Activated CD4-positive, alpha-beta T cell treated with anti-CD3 and anti-CD28 coated beads for 24 hours (primary cell): ENCODE measurements at regions not wholly inside any gene's neighbourhood (a gene's known extent, or its start where the extent isn't known, plus 50 kb on each side); places are given as distances from the start of the nearest gene placed in this dataset.

Experiments used
- DNase-seq, 2 donors: peaks; one replicate each; pipeline ENCODE4 v3.0.0-alpha.2; 2020; ENCODE audit warnings: low read depth in 2 of 2

DNA sequence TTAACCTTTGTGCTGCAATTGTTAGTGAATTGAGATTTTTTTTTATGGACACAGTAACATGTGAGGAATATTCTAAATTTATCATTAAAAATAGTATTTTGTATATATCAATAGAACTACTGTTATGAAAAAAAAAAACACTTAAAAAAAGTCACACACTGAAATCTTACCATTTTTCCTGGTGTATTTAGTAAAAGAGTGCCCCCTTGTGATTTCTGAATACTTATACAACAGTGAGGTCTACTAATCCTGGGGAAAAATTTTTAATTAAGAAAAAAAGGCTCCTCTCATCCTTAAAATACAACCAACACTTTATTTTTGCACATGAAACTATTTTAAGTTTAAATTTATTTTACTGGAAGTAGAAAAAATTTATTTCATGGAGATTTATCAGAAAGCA, 56.4 kb upstream of the SPOCK3 start:
- no peak for DNase-seq

DNA sequence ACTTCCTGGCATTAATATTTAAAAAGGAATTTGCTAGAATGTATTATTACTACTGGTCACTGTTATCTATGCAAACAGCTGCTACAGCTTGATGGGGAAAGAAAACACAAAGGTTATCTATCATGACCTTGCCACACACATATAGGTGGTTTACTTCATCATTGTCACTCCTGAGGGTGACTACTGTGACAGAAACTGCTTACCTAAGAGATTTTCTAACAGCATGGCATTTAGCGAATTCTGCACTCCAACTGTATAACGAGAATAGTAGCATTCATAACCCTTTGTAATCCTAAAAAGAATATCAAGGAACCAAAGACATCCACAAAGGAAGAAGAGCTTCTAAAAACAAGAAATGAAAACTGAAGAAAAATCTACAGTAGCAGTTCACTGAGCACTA, 74.6 kb upstream of the SPOCK3 start:
- no peak for DNase-seq

DNA sequence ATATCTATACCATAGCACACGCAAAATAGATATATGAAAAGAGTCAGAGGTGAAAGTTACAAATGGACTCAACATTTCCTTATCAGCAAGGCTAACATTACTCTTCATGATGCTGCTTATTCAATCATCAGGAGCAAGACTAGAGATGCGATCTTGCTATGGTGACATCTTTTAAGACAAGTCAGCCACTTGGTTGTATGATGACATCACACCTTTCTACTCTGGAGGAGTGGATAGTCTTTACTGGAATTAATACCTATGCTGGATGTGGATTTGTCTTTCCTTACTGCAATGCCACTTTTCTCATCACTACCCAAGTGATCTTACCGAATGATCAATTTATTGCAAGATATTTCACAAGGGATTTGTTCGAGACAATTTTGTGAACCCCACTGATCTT, 87.0 kb upstream of the SPOCK3 start:
- DNase-seq, result no peak

DNA sequence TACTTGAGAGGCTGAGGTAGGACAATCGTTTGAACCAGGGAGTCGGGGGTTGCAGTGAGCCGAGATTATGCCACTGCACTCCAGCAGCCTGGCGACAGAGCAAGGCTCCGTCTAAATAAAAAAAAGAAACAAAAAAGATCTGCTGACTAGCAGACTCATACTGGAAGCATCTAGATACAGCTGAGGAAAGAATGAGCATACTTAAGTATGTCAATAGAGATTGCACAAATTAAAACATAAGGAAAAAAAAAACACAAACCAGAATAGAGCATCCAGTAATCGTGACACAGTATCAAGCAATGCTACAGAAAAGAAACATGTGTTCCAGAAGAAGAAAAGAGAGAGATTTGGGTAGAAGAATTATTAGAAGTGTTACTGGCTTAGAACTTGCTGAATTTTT, 105.5 kb upstream of the SPOCK3 start:
- DNase-seq, result no peak

DNA sequence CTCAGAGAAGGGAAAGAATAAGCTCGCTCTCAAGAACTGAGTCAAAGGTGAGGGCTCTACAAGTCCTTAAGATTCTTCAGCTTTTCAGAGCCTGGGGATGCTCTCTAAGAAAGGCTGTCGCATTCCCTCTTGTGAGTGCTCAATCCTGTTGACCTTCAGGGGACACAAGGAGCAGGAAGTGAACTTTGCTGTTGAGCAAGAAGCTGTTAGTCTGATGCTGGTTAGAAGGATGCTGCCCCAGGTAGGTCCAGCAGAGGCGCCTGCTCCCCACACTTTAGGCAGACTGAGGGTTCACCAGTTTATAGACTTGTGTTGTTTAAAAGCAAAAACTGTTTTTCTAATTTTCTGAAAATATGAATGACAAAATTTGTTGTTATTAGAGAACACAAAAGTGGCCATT, 125.4 kb upstream of the SPOCK3 start:
- DNase-seq, result no peak

DNA sequence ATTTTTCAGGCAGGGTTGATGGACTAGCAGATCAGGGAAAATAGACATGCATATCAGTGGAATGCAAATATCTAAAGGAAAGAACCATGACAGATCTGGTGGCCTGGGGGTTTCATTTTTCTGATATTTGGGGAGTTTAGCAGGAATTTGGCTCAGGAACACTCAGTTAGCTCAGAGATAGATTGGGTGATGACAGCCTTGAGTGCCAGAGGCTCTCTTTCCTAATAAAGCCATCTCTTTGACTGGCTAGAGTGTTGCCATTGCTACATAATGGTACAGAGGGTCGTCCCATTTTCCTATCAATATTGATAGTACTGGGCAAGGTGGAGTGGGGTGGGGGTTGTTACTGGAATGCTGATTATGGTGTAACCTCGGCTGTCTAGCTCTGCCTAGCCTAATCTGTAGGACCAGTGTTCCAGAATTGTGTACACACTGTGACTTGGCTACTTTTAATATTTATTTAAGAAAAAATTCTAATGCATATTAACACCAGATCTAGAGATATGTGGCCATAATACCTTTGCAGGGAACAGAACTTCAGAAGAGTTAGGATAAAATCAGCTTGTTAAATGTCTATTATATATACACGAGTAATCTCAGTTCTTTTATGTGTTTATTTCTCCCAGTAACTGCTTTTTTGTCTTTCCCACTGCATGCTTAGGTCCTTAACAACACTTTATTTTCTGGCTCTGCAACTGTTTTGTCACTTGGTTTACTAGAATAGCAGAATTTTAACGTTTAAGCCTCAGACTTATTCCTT, 145.0 kb upstream of the SPOCK3 start:
- no peak for DNase-seq

DNA sequence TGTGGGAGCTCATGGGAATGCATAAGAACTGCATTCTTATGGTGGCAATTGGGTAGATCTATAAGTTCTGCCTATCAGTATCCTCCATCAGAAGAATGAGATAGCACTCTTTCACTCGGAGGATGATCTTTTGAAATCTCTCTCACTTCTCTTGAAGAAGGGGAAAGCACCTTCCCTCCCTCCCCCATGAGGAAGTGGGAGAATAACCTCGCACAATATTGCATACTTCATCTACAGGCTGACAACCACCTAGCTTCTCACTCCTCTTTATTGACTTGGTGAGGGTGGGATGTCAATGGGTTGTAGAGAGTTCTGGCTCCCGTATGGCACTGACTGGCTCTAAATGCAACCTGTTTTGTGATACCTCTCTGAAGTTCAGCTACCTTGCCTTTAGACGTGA, 146.7 kb upstream of the SPOCK3 start:
- DNase-seq, result no peak

DNA sequence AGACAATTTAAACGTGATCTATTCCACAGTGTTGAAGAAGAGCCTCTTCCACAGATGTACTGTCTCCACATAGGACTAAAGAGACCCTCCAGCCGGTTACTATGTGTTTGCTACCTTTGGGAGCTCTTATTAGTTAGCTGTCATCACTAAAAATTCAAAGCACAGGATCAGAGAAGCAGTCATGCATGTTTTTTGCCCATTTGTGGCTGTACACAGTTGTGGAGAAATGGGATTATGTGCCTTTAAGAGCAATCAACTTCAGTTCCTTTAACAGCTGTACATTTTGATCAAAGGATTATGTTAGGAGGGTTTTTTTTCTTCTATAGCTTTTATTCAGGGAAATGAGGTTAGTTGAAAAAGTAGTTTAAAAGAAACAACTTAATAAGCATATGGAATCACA, 149.0 kb upstream of the SPOCK3 start:
- no peak for DNase-seq

DNA sequence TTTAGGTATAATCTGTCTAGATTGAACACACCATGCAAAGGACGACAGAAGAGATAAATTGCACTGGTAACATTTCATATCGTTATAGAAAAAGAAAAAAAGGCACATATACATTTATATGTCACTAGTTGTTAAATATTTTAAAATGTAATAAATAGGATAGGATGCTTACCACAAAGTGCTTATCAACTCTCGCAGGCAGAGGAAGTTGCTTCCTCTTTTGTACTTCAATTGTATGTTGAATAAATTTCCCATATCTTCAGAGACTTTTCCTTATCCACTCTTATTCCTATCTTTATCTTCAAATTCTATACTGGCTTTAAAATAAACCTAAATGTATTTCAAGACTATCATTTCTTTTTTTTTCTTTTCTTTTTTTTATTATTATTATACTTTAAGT, 163.3 kb upstream of the SPOCK3 start:
- no peak for DNase-seq

DNA sequence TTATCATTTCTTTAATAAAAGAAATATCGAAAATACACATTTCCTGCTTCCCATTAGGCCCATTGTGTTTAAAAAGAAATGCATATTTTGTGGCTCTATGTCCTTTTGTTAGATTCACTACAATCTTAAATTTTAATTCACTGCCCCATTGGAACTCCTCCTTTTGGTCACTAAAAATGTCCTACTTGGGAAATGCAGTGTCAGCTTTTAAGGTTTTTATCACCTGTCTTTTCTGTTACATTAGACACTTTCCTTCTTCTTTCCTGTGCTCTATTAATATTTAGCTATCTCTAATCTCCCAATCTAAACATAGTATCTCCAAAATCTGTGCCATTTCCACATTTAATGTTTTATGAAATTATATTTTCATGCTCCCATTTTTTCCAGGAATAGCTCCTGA, 164.9 kb upstream of the SPOCK3 start:
- no peak for DNase-seq

DNA sequence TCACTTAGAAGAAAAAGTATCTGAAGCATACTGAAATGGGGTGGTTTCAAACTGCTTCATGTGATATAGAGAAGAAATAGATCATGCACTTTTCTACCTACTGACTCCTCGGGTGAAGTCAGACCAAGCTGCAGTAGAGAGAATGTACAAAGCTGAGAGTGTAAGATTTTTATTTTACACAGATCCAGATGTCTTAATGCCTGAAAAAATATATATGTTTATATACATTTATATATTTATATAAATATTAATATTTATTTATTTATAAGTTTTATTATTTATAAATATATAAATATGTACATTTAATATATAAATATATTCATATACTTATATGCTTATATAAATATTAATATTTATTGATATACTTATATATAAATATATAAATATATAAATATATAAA, 171.9 kb upstream of the SPOCK3 start:
- no peak for DNase-seq

DNA sequence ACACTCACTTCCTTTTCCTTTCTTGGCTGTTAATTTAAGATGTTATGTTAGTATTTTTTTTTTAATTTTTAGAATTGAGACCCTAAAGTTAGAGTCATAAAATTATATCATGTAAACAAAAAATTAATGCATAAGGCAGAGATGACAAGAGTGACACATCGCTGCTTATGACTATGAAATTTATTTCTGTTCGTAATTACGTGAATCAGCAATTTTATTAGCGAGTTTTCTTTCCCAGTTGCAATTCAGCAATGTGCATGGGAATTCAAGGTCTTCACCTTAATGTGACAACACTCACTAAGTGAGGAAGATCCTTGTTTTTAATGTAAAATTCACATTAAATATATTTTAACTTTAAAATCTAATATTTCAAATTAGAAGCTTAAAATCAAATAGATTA, 181.2 kb upstream of the SPOCK3 start:
- no peak for DNase-seq

DNA sequence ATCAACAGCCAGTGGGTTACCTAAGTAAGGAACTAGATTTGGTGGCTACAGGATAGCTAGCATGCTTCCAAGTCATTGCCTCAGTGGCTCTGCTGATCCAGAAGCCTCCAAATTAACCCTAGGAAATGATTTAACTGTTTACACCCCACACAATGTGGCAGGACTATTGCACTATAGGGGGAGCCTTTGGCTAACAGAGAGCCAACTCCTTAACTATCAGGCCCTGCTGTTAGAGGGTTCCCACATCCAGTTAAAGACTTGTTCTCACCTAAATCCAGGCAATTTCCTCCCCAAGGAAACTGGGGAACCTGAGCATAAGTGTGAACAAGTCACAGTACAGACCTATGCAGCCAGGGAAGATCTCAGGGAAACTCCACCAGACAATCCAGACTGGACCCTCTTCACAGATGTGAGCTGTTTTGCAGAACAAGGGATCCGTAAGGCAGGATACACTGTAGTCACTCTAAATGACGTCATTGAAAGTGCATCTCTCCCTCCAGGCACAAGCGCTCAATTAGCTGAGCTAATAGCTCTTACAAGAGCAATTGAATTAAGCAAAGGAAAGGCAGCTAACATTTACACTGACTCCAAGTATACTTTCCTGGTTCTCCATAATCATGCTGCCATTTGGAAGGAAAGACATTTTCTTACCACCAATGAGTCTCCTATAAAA, 185.3 kb upstream of the SPOCK3 start:
- DNase-seq, result no peak

DNA sequence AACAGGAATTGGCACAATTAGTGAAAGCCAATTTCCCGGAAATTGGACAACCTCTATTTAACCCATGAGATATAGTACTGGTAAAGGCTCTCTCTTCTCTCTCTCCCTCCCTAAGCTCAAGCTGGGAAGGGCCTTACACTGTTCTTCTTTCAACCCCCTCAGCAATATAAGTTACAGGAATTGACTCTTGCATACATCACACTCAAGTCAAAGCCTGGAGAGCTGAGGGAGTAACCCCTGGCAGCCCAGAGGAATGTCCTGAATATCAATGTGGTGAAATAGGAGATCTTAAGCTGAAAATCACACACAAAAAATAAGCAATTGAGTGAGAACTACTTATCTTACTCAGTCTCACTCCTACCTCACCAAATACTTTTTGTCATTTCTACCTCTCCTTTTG, 186.9 kb upstream of the SPOCK3 start:
- no peak for DNase-seq

DNA sequence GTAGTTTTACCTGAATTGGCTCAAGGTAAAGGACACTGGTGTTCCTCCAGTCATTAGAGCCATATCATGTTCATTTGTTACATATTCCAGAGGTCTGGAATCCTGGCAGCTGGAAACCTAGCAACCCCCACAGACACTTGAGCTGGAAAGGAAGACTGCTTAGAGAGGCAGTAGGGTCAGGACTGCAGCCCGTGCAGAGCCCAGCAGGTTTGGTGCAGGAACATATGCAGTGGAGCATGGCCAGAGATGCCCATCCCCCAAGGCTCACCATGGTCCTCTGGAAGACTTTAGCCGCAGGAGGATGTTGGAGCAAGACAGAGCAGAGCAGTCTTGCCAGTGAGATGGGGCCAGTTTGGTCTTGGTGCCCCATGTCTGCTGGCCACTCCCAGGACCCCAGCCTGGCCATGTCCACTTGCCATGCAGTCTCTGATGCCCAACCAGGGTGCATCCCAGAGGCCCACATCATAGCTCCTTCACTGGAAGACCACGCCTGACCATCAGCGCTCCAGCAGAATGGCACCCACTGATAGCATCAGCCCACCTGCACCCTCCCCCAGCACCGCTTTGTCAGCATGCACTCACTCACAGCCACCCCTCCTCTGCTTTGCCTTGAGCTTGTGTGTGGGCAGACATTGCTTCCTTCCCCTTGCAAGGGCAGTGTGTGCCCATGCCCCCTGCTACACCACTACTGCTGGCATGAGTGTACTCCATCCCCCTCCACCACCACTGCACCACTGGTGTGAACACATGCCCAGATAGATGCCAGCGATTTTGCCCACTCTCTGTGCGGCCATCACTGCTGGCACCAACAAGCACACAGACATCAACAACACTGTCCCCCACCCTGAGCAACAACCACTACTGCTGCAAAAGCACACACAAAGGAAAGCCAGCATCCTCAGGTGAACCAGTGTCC, 190.3 kb upstream of the SPOCK3 start:
- DNase-seq, result no peak

DNA sequence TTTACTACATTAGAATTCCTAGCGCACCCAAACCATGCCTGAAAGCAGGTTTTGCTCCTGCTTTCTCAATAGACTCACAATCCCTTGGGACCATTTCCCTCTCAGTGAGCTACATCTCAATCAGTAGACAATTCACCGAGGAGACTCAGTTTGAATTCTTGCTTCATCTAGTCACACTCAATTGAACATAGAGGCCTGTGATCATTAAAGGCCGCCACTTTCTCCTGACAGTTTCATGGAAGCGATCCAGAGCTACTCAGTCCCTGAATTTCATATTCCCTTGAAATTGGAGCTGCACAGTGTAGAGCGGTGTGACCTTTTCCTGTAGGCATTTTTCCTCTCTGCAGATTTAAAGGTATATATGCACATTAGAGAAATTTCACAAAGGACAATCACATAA, 193.9 kb upstream of the SPOCK3 start:
- no peak for DNase-seq

DNA sequence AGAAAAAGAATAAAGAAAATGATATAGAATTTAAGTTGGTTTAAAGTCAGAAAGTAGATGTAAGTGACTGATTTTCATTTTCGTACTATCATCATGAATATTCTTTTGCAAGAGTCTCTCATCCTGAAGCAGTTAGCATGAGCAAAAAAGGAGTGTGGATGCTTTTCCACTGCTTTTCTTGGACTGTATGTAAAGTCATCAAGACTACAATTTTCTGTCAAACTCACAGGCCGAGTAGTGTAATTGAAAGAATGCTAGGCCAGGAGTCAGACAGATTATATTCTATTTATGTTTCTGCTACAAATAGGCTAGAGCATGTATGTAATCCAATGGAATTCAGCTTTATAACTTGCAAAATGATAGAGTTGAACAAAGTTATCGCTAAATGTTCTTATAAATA, 197.1 kb upstream of the SPOCK3 start:
- DNase-seq, result no peak

DNA sequence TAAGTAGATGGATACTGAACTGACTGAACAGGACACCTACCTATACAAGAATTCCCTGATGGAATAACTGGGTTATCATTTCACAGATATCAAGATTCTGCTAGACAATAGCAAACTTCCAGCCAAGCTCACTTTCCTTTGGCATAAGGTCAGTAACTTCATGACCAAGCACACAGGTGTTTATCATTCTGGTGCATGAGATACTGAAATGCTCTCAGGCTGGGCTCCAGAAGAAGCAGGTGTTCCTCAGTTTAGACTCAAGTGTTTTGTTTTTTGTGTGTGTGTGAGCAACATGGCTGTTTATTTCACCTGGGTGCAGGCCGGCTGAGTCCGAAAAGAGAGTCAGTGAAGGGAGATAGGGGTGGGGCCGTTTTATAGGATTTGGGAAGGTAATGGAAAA, 201.5 kb upstream of the SPOCK3 start:
- no peak for DNase-seq

DNA sequence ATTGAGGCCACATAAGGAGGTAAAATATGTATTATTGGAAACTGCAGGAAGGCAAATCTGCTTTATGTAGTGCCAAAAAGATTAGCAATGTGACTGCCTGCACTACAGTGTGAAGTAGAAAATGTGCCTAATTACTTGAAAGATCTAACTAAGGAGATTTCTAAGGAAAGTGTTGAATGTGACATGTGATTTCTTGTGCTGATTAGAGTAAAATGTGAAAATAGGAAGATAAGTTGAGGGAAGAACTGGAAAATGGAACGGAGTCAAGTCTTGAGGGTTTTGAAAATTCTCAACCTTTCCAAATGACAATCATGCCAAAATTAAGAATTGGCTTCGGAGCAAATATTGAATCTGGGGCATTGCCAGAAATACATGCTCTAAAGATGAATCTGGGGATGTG, 209.5 kb upstream of the SPOCK3 start:
- DNase-seq, result no peak

DNA sequence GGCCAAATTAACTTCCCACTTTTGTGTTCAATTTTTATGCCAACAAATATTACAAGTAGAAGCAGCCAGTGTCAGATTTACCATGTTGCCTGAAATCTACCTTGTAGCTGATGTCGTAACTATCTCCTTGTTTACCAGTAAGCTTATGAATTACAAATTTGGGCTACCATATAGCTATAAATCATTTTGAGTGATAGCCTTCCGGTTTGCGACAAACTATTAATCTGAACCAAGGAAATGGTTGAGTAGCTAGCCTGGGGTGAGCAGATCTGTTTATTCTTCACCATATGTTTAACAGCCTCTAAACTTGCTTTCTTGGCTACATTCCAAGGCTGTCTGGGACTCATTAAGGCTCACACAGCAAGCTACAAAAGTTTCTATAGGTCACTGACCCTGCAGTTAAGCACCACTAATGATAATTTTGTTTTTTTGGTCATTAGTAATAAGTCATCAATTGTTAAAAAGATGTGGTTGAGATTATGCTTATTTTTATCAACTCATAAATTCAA, 218.7 kb upstream of the SPOCK3 start:
- DNase-seq, result no peak

DNA sequence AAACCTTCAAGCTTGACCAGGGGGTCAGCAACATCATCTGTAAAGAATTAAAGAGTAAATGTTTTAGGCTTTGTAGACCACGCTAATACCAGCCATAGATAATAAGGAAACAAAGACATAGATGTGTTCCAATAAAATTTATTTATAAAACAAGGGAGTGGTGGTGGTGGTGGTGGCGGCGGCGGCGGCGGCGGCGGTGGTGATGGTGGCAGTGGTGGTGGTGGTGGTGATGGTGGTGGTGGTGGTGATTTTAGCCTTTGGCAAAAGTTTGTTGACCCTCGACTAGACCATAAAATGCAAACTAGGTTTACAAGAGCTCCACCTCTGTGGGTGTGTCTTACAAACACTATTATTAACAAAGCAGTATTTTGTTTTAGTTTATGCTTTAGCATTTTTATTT, 222.3 kb upstream of the SPOCK3 start:
- DNase-seq, result no peak

DNA sequence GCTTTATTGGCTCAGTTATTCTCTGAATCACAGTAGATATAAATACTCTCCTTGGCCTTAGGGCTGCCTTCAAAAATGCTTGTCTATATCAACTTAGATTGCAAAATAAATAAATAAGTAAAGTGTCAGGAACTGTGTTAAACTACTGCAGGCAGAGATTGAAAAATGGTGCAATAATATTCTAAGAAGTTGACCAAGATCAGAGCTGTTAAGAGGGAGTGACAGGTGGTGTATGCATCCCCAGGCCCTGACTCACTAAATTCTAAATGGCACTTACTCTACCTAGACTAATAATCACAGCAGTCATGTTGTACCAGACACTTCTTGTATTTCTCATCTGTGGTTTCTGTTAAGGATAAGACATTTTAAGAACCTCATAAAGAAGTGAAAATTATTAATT, 235.1 kb upstream of the SPOCK3 start:
- no peak for DNase-seq

DNA sequence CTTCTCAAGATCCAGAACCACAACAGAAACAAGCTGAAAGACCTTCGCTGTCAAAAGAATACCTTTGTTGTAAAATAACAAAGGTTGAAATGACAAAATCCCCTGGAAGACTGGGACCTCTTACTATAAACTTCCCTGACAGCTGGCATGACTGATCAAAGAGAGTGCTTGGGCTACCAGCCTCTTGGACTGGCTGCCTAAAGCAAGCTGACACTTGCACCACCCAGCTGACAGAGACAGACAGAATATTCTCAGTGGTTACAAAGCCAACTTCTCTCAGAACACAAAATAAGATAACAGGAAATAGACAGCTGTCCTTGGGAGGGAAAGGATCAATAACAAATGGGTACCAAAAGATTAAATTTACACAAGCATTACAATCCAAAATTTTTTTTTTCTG, 241.7 kb upstream of the SPOCK3 start:
- DNase-seq, result no peak
